Uterus (tissue), 2 donors: ENCODE measurements at regions not wholly inside any gene's neighbourhood (a gene's known extent, or its start where the extent isn't known, plus 50 kb on each side); places are given as distances from the start of the nearest gene placed in this dataset.

Experiments
- CTCF ChIP-seq, 4 experiments: fragments of 200-600 bp in 2 of 4; fragments of 450-650 bp in 2 of 4; sonication (generic) in 2 of 4; IDR thresholded peaks; one replicate each; pipeline ENCODE4 v1.5.1; 2016 to 2019; ENCODE audit warnings: antibody characterized with exemption in 4 of 4, mild to moderate bottlenecking in 2 of 4, moderate library complexity in 1 of 4
- POLR2A ChIP-seq, 2 donors: fragments of 450-650 bp; IDR thresholded peaks; one replicate each; pipeline ENCODE4 v1.6.1; 2016; ENCODE audit warnings: antibody characterized with exemption in 2 of 2, mild to moderate bottlenecking in 1 of 2, moderate library complexity in 1 of 2

GRCh38 chr2:242030226-242030575 is 160.7 kb downstream of the RTP5 start:
- TF ChIP-seq CTCF (IDR thresholded peaks at IDR 0.05) (no peak), POLR2A (IDR thresholded peaks at IDR 0.05) (no peak)
